ENCODE measurements at regions not wholly inside any gene's neighbourhood (a gene's known extent, or its start where the extent isn't known, plus 50 kb on each side); places are given as distances from the start of the nearest gene placed in this dataset.

DNA sequence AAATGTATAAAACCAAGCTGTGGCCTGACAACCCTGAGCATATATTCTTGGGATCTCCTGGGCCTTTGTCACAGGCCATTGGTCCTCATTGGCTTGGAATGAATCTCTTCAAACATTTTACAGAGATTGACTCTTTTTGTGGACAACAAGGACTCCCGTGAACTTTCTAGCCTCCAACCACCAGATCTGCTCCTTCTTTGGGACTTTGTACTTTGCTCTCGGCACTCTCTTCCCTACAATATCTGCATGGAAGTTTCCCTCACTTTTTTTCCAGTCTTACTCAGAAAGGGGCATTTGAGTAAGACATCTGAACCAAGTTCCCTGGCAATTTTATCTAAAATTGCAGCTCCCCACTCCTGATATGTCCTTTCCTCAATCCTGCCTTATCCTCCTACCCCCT lies 158.8 kb downstream of the PHLDA1 start:
- intact Hi-C loops (cut with DNase I, micrococcal nuclease), result no loop called here
- H3K9me3 ChIP-seq, result no peaks in the 10 kb centered on the region
- H3K36me3 ChIP-seq (ENCODE audit: low read depth), result no peaks in the 10 kb centered on the region
- DNase-seq (no peak), ATAC-seq (no peak)
- no peak overlapping the region for H3K4me3 ChIP-seq
- no peaks in the 10 kb centered on the region for H3K4me1 ChIP-seq (ENCODE audit: low read depth)
- TF ChIP-seq, protein P1, sequence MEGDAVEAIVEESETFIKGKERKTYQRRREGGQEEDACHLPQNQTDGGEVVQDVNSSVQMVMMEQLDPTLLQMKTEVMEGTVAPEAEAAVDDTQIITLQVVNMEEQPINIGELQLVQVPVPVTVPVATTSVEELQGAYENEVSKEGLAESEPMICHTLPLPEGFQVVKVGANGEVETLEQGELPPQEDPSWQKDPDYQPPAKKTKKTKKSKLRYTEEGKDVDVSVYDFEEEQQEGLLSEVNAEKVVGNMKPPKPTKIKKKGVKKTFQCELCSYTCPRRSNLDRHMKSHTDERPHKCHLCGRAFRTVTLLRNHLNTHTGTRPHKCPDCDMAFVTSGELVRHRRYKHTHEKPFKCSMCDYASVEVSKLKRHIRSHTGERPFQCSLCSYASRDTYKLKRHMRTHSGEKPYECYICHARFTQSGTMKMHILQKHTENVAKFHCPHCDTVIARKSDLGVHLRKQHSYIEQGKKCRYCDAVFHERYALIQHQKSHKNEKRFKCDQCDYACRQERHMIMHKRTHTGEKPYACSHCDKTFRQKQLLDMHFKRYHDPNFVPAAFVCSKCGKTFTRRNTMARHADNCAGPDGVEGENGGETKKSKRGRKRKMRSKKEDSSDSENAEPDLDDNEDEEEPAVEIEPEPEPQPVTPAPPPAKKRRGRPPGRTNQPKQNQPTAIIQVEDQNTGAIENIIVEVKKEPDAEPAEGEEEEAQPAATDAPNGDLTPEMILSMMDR (IDR thresholded peaks at IDR 0.05), result no peak

DNA sequence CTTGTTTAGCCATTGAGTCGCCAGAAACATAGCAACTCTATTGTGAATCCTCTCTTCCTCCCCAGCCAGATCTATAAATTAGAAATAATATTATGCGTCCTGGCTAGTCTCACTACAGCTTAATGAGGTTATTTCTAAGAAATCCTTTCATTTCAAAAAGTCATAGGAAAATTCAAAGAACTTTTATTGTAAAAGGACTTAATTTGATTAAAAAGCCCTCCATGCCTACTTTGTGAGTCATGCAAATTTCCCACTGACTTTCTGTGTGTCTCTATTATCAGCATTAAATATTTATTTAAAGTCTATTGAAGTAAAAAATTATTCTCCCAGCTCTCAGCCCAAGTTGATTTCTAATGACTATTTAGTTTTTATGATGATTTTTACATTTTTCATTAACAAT lies 160.7 kb downstream of the PHLDA1 start:
- TF ChIP-seq, protein P1 (IDR thresholded peaks at IDR 0.05), result no peak
- ATAC-seq (no peak), DNase-seq (no peak)
- Histone ChIP-seq H3K36me3 (ENCODE audit: low read depth) (no peaks in the 10 kb centered on the region), H3K4me1 (ENCODE audit: low read depth) (no peaks in the 10 kb centered on the region), H3K9me3 (no peaks in the 10 kb centered on the region), H3K4me3 (no peak overlapping the region)
- intact Hi-C loops (cut with DNase I, micrococcal nuclease), result no loop called here

DNA sequence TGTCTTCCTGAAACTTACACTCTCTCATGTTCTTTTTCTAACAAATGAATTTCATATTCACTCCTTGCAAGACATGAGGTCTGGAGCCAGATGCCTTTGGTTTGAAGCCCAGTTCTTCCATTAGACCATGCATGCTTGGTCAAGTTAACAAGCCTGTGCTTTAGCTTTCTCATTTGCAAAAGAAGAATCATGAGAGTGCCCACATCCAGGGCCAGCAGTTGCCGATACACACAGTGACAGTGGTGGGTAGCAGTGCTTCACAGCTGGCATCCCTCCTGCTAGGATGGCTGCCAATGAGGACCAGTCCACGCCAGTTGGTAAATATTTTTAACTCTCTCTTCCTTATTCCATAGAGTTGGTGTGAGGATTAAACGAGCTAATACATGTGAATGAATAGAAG lies 163.1 kb downstream of the PHLDA1 start:
- H3K36me3 ChIP-seq (ENCODE audit: low read depth), result no peaks in the 10 kb centered on the region
- H3K9me3 ChIP-seq, result no peaks in the 10 kb centered on the region
- no peak overlapping the region for H3K4me3 ChIP-seq
- TF ChIP-seq, protein P1 (IDR thresholded peaks at IDR 0.05), result no peak
- H3K4me1 ChIP-seq (ENCODE audit: low read depth), result no peaks in the 10 kb centered on the region
- intact Hi-C loops (cut with DNase I, micrococcal nuclease), result no loop called here
- DNase-seq (no peak), ATAC-seq (no peak)

DNA sequence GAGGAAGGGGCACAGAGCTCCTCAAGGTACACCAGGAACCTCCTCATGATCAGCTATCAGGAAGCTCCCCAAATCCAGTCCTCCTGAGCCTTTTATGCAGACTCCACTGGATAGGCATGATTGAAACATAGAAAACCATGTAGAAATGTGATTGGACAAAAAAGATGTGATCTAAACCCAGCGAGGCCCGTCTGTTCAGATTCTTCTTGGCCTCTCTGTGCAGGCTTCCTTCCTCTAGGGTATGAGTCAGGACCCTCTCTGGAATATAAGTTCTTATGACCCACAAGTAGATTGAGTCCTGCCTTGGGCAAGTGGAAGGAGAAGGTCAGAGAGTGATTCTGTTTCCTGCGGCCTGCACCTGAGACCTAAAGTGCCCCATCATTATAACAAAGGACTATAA lies 166.3 kb downstream of the PHLDA1 start:
- H3K4me3 ChIP-seq, result no peak overlapping the region
- intact Hi-C loops (cut with DNase I, micrococcal nuclease), result no loop called here
- ATAC-seq (no peak), DNase-seq (no peak)
- TF ChIP-seq, protein P1 (IDR thresholded peaks at IDR 0.05), result no peak
- no peaks in the 10 kb centered on the region for H3K9me3 ChIP-seq
- H3K36me3 ChIP-seq (ENCODE audit: low read depth), result no peaks in the 10 kb centered on the region
- no peaks in the 10 kb centered on the region for H3K4me1 ChIP-seq (ENCODE audit: low read depth)

DNA sequence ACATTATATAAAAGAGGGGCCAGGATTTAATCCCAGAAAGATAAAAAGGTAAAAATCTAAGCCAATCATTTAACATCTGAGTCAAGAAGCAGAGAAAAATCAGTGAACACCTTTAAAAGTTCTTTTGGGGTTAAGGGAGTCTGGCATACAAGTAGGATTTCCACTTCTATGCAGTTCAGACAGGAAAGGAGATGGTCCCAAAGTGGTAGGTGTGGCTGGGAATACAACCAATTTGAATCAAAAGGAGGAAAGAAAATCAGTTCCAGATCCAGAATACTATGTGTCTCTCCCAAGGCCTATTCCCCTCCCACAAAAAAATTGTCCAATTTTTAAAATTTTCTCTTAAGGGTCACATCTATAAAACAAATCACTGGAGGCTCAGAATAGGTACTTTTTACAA lies 167.4 kb downstream of the PHLDA1 start:
- intact Hi-C loops (cut with DNase I, micrococcal nuclease), result no loop called here
- TF ChIP-seq, protein P1 (IDR thresholded peaks at IDR 0.05), result no peak
- no peaks in the 10 kb centered on the region for H3K9me3 ChIP-seq
- H3K4me3 ChIP-seq, result no peak overlapping the region
- ATAC-seq (no peak), DNase-seq (no peak)
- H3K36me3 ChIP-seq (ENCODE audit: low read depth), result no peaks in the 10 kb centered on the region
- H3K4me1 ChIP-seq (ENCODE audit: low read depth), result no peaks in the 10 kb centered on the region

DNA sequence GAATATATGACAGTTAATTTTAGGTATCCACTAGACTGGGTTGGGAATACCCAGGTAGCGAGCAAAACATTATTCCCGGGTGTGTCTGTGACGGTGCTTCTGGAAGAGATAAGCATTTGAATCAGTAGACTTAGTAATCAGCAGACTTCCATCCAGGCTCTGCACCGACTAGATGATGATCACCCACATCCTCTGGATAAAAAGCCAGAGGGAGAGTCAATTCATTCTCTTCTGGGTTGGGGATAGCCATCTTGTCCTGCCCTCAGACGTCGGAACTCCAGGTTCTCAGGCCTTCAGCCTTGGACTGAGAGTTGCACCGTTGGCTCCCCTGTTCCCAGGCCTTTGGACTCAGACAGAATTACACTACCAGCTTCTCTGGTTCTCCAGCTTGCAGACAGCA lies 168.0 kb downstream of the PHLDA1 start:
- intact Hi-C loops (cut with DNase I, micrococcal nuclease), result no loop called here
- H3K36me3 ChIP-seq (ENCODE audit: low read depth), result no peaks in the 10 kb centered on the region
- H3K4me3 ChIP-seq, result no peak overlapping the region
- no peaks in the 10 kb centered on the region for H3K9me3 ChIP-seq
- TF ChIP-seq, protein P1 (IDR thresholded peaks at IDR 0.05), result no peak
- ATAC-seq, result peak; percentile 62
- DNase-seq, result no peak
- no peaks in the 10 kb centered on the region for H3K4me1 ChIP-seq (ENCODE audit: low read depth)

Data from mucosa of descending colon (tissue), 3 donors.